ENCODE measurements at regions not wholly inside any gene's neighbourhood (a gene's known extent, or its start where the extent isn't known, plus 50 kb on each side); places are given as distances from the start of the nearest gene placed in this dataset.

- no peak overlapping the region for H3K27ac ChIP-seq
- TF ChIP-seq CTCF (conservative IDR thresholded peaks at IDR 0.05; ENCODE audit: low read depth), result no peak
- ChIA-PET POLR2A (ENCODE audit: low non-redundant PET) (no interaction called here), CTCF (no interaction called here)
- DNase-seq (ENCODE audit: low spot score), result no peak
These were observed 103.2 kb upstream of the PPP2R2D start for GRCh38 chr10:131797626-131798025.

GRCh38 chr10:131799429-131799828 is 101.4 kb upstream of the PPP2R2D start:
- H3K27ac ChIP-seq, result no peak overlapping the region
- no peak for DNase-seq (ENCODE audit: low spot score)
- TF ChIP-seq CTCF (conservative IDR thresholded peaks at IDR 0.05; ENCODE audit: low read depth), result no peak
- CTCF ChIA-PET, result no interaction called here
- POLR2A ChIA-PET (ENCODE audit: low non-redundant PET), result no interaction called here

- no peak overlapping the region for H3K27ac ChIP-seq
- ChIA-PET POLR2A (ENCODE audit: low non-redundant PET) (interaction anchor here (0.5 kb wide), 1 partner anchor 80 kb away, joined by 3 read pairs; no protein-coding TSS in a partner anchor), CTCF (interaction anchor here (0.6 kb wide), 1 partner anchor 340 kb away, joined by 4 read pairs; no protein-coding TSS in a partner anchor)
These were observed 98.5 kb upstream of the PPP2R2D start for GRCh38 chr10:131802156-131802915.

GRCh38 chr10:131802996-131803395 is 97.8 kb upstream of the PPP2R2D start:
- ChIA-PET POLR2A (ENCODE audit: low non-redundant PET) (interaction anchor here (0.5 kb wide), 1 partner anchor 81 kb away, joined by 3 read pairs; no protein-coding TSS in a partner anchor), CTCF (interaction anchor here (0.6 kb wide), 1 partner anchor 340 kb away, joined by 4 read pairs; no protein-coding TSS in a partner anchor)
- no peak overlapping the region for H3K27ac ChIP-seq
- DNase-seq (ENCODE audit: low spot score), result no peak
- no peak for TF ChIP-seq CTCF (conservative IDR thresholded peaks at IDR 0.05; ENCODE audit: low read depth)

More at GRCh38 chr10:131802156-131802915, 98.5 kb upstream of the PPP2R2D start:
- no peak for DNase-seq (ENCODE audit: low spot score)
- TF ChIP-seq CTCF (conservative IDR thresholded peaks at IDR 0.05; ENCODE audit: low read depth), result no peak

GRCh38 chr10:131803860-131804425 is 96.9 kb upstream of the PPP2R2D start:
- no peak overlapping the region for H3K27ac ChIP-seq
- DNase-seq (ENCODE audit: low spot score), result no peak
- TF ChIP-seq CTCF (conservative IDR thresholded peaks at IDR 0.05; ENCODE audit: low read depth), result no peak
- ChIA-PET POLR2A (ENCODE audit: low non-redundant PET) (no interaction called here), CTCF (no interaction called here)

- ChIA-PET CTCF (no interaction called here), POLR2A (ENCODE audit: low non-redundant PET) (no interaction called here)
- no peak overlapping the region for H3K27ac ChIP-seq
- no peak for DNase-seq (ENCODE audit: low spot score)
- no peak for TF ChIP-seq CTCF (conservative IDR thresholded peaks at IDR 0.05; ENCODE audit: low read depth)
These were observed 96.1 kb upstream of the PPP2R2D start for GRCh38 chr10:131804551-131805295.
